ENCODE measurements at regions not wholly inside any gene's neighbourhood (a gene's known extent, or its start where the extent isn't known, plus 50 kb on each side); places are given as distances from the start of the nearest gene placed in this dataset.

DNA sequence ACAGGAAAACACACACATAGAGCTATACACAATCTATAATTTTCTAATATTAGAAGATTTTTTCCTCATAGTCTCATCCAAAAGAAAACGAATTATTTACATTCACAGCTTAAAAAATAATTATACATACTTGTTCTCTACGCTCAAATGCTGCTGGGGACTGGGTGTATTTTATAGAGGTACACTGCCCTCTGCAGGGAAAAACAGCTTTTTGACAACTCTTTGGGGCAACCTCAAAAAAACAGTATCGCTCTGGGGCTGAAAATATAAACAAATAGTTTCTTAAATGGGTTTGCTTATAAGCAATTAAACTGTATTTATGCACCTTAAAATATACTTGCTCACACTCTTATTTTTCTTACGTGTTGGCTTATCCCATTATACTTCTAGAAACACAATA lies 261.8 kb upstream of the PSMD7 start:
- ATAC-seq (no peak), DNase-seq (no peak)
- Mint-ChIP-seq H3K4me3 (no peak overlapping the region), H3K4me1 (no peaks in the 10 kb centered on the region), H3K9me3 (no peaks in the 10 kb centered on the region), H3K27me3 (no peaks in the 10 kb centered on the region), H3K27ac (no peak overlapping the region)

DNA sequence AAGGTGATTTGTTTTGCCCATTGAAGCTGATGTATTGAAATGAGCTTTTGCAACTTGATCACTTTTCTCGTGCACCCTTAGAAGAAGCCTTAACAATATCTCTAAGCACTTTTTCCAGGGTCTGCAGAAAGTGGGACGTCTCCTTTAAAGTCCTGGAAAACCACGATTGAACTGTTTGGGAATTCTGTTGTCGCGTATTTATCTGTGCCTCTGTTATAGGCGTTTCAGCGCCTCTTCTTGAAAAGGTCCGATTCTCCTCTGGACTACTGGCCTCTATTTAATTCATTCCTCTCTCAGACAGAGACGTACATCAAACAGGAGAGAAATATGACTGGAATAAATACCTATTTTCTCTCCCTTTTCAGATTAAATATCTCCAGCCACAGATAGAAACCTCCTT lies 262.4 kb upstream of the PSMD7 start:
- ATAC-seq, result no peak
- Mint-ChIP-seq H3K27ac (no peak overlapping the region), H3K4me1 (no peaks in the 10 kb centered on the region), H3K4me3 (no peak overlapping the region), H3K27me3 (no peaks in the 10 kb centered on the region), H3K9me3 (no peaks in the 10 kb centered on the region)
- DNase-seq, result no peak

DNA sequence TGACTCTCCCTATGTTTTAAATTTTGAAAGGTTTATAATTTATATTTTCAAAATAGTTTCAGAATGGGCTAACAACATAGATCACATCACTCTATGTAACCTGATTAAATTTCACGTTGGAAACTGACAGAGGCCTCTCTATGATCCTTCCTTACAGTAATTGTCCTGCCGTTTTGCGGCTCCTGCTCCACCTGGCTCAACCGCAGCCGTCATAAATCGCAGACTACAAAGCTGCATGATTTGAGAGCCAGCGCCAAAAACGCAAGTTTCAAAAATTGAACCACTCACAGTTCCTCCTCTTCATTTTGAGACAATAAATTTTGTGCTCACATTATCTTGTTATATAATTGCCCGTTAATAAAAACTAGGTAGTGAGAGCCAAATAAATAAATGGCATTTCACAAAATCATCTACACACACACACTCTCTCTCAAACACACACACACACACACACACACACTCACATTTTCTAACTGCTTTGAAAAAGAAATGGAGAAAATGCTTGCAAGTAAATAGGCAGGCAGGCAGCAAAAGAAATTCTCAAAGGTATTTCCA lies 263.1 kb upstream of the PSMD7 start:
- DNase-seq (no peak), ATAC-seq (no peak)
- H3K4me1 Mint-ChIP-seq, result no peaks in the 10 kb centered on the region
- H3K27me3 Mint-ChIP-seq, result no peaks in the 10 kb centered on the region
- no peak overlapping the region for H3K4me3 Mint-ChIP-seq
- H3K9me3 Mint-ChIP-seq, result no peaks in the 10 kb centered on the region
- no peak overlapping the region for H3K27ac Mint-ChIP-seq

DNA sequence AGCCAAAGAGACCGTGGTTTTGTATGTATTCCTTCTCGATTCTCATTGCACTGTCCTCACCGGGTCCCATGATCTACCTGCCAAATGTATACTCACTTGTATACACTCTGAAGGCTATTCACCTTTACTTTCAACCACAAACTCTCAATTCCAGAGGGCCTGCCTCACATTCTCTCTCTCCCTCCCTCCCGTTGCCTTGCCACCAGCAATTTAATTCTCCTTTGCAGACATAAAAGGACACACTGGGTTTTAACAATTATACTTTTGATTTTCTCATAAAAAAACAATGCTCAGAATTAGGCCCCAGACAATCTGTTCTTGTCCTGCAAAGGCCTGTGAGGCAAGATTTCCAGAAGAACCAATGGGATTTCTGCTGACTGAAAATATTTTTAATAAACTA lies 265.1 kb upstream of the PSMD7 start:
- H3K27ac Mint-ChIP-seq, result no peak overlapping the region
- no peaks in the 10 kb centered on the region for H3K4me1 Mint-ChIP-seq
- DNase-seq (no peak), ATAC-seq (no peak)
- no peak overlapping the region for H3K4me3 Mint-ChIP-seq
- H3K9me3 Mint-ChIP-seq, result no peaks in the 10 kb centered on the region
- H3K27me3 Mint-ChIP-seq, result no peaks in the 10 kb centered on the region

- Mint-ChIP-seq H3K9me3 (no peaks in the 10 kb centered on the region), H3K4me1 (no peaks in the 10 kb centered on the region), H3K4me3 (no peak overlapping the region), H3K27ac (no peak overlapping the region), H3K27me3 (no peaks in the 10 kb centered on the region)
- DNase-seq (no peak), ATAC-seq (no peak)
These were observed 266.5 kb upstream of the PSMD7 start for GRCh38 chr16:74030000-74030706.

DNA sequence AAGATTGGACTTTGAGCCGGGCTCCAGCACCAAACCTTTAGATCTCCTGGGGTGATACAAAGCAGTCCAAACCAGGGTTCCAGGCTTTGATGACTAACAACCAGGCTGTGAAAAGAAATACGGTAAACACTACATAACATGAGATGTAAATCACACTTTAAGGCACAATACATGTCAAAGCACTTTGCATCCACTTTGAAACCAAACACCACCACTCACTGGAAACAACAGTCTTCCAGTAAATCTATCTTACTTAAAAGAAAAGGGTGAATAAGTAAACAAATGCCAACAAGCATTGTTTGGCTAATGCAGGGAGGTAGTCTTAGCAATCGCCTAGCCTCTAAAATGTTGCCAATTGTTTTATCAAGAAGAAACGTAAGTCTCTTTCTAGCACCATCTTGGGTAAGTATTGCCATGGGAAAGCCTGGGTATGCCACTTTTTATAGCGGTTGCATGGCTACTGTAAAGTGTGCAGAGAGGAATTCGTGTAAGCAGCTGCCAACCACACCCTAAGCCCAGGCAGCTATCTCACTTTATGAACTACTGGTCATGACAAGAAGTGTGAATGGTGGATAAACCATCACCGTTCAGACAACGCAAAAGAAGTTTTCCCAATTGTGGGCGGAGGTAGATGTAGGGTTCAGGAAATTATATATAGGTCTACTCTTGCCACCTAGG lies 267.4 kb upstream of the PSMD7 start:
- Mint-ChIP-seq H3K4me3 (no peak overlapping the region), H3K27ac (no peak overlapping the region), H3K9me3 (no peaks in the 10 kb centered on the region), H3K27me3 (no peaks in the 10 kb centered on the region), H3K4me1 (no peaks in the 10 kb centered on the region)
- ATAC-seq (no peak), DNase-seq (no peak)

GRCh38 chr16:74026373-74027281 lies 270.0 kb upstream of the PSMD7 start:
- ATAC-seq, result no peak
- Mint-ChIP-seq H3K4me1 (no peaks in the 10 kb centered on the region), H3K27me3 (no peaks in the 10 kb centered on the region), H3K4me3 (no peak overlapping the region), H3K9me3 (no peaks in the 10 kb centered on the region), H3K27ac (peak overlapping the region in 1 of 2 donors; percentile 60)
- DNase-seq, result no peak

GRCh38 chr16:74024953-74025352 lies 271.7 kb upstream of the PSMD7 start:
- Mint-ChIP-seq H3K4me3 (no peak overlapping the region), H3K27ac (no peak overlapping the region), H3K9me3 (no peaks in the 10 kb centered on the region), H3K27me3 (no peaks in the 10 kb centered on the region), H3K4me1 (no peaks in the 10 kb centered on the region)
- DNase-seq, result no peak
- ATAC-seq, result no peak

DNA sequence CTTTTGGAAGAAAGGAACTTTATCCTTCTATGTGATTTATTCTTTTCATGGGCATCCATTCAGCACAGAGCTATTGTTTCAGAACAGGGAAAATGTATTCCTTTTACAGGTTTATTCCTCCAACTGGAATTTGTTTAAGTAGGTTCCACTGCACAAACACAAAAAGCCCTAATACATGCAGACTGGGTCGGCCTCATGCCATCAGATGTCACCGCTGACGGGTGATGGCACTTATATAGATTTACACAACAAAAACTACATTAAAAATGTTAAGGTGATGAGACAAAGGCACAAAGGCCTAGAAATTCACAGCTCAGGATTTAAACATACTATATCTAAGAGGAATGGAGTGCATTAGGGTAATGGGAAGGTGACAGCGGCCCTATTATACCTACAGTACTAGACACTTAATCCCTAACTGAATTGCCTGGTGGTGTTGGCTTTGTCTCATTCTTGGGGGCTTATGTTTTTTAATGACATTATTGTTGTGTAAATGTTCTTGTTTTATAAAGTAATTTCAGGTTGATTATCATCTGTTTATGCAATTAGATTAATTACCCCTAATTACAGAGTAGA lies 276.4 kb upstream of the PSMD7 start:
- H3K27ac Mint-ChIP-seq, result peak overlapping the region in 1 of 2 donors; percentile 54
- H3K27me3 Mint-ChIP-seq, result no peaks in the 10 kb centered on the region
- H3K4me3 Mint-ChIP-seq, result no peak overlapping the region
- ATAC-seq (no peak), DNase-seq (no peak)
- H3K4me1 Mint-ChIP-seq, result no peaks in the 10 kb centered on the region
- H3K9me3 Mint-ChIP-seq, result peaks cover 0 to 3% of the 10 kb centered on the region in 2 donors

- ATAC-seq, result no peak
- Mint-ChIP-seq H3K9me3 (peaks cover 0 to 8% of the 10 kb centered on the region in 2 donors), H3K4me3 (no peak overlapping the region), H3K4me1 (no peaks in the 10 kb centered on the region), H3K27me3 (no peaks in the 10 kb centered on the region), H3K27ac (no peak overlapping the region)
- DNase-seq, result no peak
These were observed 277.0 kb upstream of the PSMD7 start for GRCh38 chr16:74019612-74020011.

GRCh38 chr16:74015953-74016352 lies 280.7 kb upstream of the PSMD7 start:
- H3K4me3 Mint-ChIP-seq, result no peak overlapping the region
- no peak for ATAC-seq
- peaks cover 0 to 16% of the 10 kb centered on the region in 2 donors for H3K9me3 Mint-ChIP-seq
- no peaks in the 10 kb centered on the region for H3K4me1 Mint-ChIP-seq
- no peak for DNase-seq
- H3K27me3 Mint-ChIP-seq, result no peaks in the 10 kb centered on the region
- H3K27ac Mint-ChIP-seq, result no peak overlapping the region

GRCh38 chr16:73998707-73999106 lies 297.9 kb upstream of the PSMD7 start:
- Mint-ChIP-seq H3K27me3 (no peaks in the 10 kb centered on the region), H3K4me1 (no peaks in the 10 kb centered on the region), H3K4me3 (no peak overlapping the region), H3K9me3 (peaks cover 7 to 29% of the 10 kb centered on the region in 2 donors), H3K27ac (no peak overlapping the region)
- no peak for ATAC-seq
- DNase-seq, result no peak

DNA sequence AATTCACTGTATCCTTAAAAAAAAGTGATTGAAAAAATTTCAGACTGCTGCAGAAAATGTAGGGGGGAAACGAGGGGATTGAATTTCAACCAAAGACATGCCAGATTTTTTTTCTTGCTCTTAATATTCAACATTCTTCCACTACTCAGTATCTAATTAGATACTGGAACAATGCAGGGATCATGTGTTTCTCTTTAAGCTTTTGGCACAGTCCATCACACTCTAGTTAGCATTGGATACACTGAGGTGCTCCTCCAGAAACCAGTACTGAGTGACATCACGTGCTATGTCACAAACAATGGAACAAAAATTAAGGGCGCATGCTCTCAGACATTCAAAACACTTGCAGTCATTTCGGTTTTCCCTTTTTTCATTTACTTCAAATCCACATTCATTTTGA lies 298.6 kb upstream of the PSMD7 start:
- H3K27ac Mint-ChIP-seq, result no peak overlapping the region
- H3K9me3 Mint-ChIP-seq, result peaks cover 4 to 27% of the 10 kb centered on the region in 2 donors
- H3K4me1 Mint-ChIP-seq, result no peaks in the 10 kb centered on the region
- no peaks in the 10 kb centered on the region for H3K27me3 Mint-ChIP-seq
- DNase-seq (no peak), ATAC-seq (no peak)
- H3K4me3 Mint-ChIP-seq, result no peak overlapping the region

DNA sequence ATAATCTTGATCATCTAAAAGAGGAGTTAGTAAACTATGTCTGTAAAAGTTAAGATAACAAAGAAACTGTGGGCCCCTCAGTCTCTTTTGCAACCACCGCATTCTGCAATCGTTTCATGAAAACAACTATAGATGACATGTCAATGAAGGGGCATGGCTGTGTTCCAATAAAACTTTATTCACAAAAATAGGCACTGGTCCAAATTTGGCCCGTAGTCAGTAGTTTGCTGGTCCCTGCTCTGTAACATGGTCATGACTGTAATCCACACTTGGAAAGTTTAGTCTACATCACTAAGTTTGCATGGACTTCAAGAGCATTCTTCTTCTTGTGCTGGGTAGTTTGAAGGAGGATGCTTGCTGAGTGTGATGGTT lies 299.3 kb upstream of the PSMD7 start:
- Mint-ChIP-seq H3K27ac (no peak overlapping the region), H3K9me3 (peaks cover 0 to 25% of the 10 kb centered on the region in 2 donors), H3K27me3 (no peaks in the 10 kb centered on the region), H3K4me1 (no peaks in the 10 kb centered on the region), H3K4me3 (no peak overlapping the region)
- no peak for DNase-seq
- no peak for ATAC-seq

DNA sequence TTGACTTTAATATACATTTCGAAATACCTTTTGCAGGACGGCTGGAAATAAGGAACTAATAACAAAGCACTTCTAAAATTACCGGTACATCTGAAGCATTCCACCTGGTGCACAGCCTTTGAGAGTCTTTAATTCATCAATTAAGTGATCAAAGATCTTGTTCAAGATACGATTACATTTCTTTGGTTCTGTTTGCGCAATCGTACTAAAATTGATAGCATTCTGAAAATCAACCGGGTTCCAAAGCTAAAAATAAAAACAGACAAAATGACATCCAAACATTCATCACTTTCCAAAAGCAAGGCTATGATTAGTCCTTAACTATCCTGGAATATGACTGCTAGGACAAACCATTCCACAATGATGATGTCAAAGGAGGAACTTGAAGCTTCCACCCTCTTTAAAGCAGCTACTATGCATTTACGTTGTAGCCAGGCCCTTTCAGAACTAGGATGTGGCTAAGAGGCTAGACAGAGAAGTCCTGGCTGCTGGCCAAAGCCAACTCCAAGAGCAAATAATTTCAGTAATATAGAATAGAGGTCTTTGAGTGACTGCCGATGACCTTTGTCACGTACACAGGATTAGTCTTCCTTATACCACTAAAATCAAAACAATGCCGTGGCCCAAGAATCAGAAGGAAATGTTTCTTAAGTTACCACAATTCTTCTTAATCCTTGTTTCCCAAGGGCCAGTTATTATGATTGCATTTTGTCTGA lies 299.8 kb upstream of the PSMD7 start:
- H3K4me3 Mint-ChIP-seq, result no peak overlapping the region
- no peaks in the 10 kb centered on the region for H3K27me3 Mint-ChIP-seq
- peaks cover 0 to 20% of the 10 kb centered on the region in 2 donors for H3K9me3 Mint-ChIP-seq
- no peak for ATAC-seq
- H3K27ac Mint-ChIP-seq, result no peak overlapping the region
- no peaks in the 10 kb centered on the region for H3K4me1 Mint-ChIP-seq
- no peak for DNase-seq

Data from stimulated activated naive CD8-positive, alpha-beta T cell treated with anti-CD3 and anti-CD28 coated beads, Interleukin-15, amount 100 ng/mL, for 72 hours (primary cell).